GM18868 (cell line): ENCODE measurements at regions not wholly inside any gene's neighbourhood (a gene's known extent, or its start where the extent isn't known, plus 50 kb on each side); places are given as distances from the start of the nearest gene placed in this dataset.
A peak's percentile ranks its signal among the peaks of the same experiment; 100 is the strongest.

ENCODE experiments used
- ATAC-seq: cut with Tn5 transposase; IDR thresholded peaks from one replicate; pipeline ENCODE4 v1.9.1; 2021; ENCODE audit warnings: mild to moderate bottlenecking, moderate library complexity; ENCODE audit not compliant: unreplicated experiment

DNA sequence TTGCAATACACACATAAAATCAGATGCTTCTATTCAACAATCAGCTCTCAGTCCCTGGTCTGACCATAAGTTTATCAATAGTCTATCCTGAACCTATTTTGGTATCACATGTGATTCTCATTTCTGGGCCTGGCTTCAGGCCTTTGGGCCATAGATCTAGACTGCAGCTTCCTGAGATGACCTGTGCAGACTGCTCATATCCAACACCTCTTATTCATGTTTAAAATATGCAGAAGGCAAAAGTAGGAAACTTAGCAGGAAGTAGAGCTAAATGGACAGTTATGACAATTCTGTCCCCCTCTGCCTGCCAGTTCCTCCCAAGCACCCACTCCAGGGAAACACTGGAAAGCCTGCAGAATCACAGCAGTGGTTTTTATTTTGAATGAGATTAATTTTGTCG is 53.3 kb downstream of the C7orf25 start:
- no peak for ATAC-seq

GRCh38 chr7:42856605-42856987 is 55.3 kb downstream of the C7orf25 start:
- ATAC-seq, result no peak

- ATAC-seq, result no peak
Observed at GRCh38 chr7:42854571-42855118, 57.2 kb downstream of the C7orf25 start.

- no peak for ATAC-seq
Observed at GRCh38 chr7:42852531-42852930, 59.3 kb downstream of the C7orf25 start.

DNA sequence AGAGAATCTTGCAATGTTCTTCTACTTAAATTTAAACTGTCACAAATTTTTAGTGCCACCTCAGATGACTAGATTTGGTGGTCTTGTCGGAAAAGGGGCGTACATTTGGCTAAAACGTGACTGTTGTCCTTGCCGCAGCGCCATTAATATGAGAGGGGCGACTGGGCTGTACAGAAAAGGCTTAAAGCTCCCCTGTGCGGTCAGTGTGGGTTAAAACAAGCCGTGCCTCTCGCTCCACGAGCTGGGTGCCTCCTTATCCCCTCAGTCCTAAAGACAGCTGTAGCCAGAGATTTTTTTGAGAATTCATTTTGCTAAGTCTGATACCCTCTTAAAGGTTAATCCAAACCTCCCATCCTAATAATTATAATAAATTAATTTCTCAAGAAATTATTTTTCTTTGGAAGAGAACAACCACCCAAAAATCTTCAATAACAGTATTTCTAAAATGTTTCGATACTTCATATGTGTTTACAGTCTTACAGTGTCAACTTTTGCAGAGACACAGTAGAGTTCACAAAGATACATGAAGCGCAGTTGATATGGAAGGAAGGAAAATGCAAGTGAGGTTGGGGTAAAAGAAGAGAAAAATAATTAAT is 68.6 kb downstream of the C7orf25 start:
- peak; percentile 86 for ATAC-seq

GRCh38 chr7:42834676-42835075 is 77.2 kb downstream of the C7orf25 start:
- no peak for ATAC-seq

- no peak for ATAC-seq
Observed at GRCh38 chr7:42833411-42833810, 78.5 kb downstream of the C7orf25 start.

DNA sequence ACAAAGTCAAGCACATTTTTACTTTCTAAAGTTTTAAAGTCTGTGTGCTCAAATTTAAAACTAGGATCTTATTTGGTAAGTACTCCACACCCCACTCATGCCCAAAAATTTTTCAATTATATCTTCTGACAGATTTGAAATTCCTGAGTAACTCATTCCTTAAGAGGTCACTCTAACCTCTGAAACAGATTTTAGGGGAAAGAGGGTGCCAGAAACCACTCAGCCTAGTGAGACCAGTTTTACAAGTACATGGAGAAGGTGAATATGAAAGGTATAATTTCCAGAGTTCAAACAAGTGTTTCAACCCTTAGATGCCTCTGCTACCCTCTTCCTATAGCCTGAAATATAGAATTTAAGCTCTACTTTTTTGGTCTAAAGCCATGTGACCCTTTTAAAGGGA is 79.2 kb downstream of the C7orf25 start:
- ATAC-seq, result no peak

DNA sequence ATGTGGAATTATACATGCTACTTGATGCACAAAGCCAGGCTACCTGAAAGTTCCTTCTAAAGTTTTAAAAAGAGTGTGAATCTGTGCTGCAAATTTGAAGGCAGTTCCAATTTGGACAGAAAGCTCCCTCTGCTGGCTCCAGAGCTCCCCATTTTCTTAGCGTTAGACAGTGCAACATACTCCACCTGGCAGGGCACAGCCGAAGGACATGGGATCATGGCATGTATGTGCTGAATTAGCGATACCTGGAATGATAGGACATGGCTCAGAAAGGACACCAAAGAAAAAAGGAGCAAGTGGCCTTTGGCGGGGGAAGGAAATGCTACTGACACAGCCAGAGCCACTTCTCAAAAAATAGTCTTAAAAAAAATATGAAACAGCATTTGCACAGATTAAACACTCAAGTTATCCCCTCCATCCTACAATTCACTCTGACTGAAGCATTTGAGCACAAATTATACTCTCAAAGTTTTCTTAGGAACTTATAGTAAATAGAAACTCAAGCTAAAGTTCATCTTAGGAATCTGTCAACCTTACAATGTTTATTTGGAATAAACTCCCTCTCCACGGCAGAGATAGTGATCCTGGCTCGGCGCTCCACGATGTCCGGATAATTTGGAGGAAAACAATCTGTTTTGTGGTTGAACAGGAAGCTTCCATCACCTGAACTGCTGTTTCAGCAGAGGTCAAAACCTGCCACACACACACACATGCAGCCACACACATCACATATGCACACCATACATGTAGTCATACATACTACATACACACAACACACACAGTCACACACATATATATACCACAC is 80.0 kb downstream of the C7orf25 start:
- no peak for ATAC-seq

DNA sequence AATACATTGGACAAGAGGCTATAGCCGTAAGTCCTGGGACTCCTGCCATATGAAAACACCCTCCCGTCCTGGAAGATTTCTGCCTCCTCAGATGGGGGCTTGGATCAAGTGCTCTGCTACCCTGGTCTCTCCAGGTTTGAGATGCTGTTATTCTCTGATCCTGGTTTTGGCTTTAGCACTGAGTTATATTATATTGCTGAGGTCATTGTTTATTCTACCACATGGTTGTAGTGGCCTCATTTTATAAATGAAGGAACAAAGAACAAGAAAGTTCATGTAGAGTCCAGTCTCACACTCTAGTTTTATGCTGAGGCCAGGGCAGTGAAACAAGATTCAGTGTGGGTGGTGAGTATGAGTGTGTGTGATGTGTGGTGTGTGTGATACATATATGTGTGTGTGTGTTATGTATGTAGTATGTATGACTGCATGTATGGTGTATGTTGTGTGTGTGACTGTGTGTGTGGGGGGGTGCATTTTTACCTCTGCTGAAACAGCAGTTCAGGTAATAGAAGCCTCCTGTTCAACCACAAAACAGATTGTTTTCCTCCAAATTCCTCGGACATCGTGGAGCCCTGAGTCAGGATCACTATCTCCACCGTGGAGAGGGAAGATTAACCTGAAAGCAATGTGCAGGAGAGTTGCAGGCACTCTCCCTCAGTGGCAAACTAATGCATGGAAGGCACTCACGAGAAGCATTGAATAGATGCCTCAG is 80.7 kb downstream of the C7orf25 start:
- ATAC-seq, result no peak

- no peak for ATAC-seq
Observed at GRCh38 chr7:42812779-42813178, 99.1 kb downstream of the C7orf25 start.

- ATAC-seq, result no peak
Observed at GRCh38 chr7:42805601-42806000, 106.3 kb downstream of the C7orf25 start.

- no peak for ATAC-seq
Observed at GRCh38 chr7:42794673-42795072, 117.2 kb downstream of the C7orf25 start.

GRCh38 chr7:42792841-42793240 is 119.0 kb downstream of the C7orf25 start:
- ATAC-seq, result no peak

GRCh38 chr7:42790196-42790595 is 121.7 kb downstream of the C7orf25 start:
- no peak for ATAC-seq

DNA sequence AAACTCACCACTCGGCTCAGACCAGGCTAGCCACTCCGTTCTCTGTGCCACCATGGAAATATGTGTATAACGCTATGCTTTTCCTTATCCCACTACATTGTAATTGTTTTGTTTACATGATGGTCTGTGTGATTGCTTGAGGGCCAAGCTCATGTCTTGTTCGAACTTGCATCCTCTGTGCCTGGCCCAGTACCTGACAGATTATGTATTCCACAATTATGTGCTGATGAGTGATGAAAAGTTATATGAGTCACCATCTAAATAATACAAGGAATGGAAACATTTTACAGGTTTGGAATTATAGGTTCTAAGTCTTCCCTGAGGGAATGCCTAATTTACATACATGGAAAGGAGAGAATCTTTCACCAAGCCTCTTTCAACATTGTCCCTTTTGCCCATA is 137.4 kb downstream of the C7orf25 start:
- no peak for ATAC-seq

DNA sequence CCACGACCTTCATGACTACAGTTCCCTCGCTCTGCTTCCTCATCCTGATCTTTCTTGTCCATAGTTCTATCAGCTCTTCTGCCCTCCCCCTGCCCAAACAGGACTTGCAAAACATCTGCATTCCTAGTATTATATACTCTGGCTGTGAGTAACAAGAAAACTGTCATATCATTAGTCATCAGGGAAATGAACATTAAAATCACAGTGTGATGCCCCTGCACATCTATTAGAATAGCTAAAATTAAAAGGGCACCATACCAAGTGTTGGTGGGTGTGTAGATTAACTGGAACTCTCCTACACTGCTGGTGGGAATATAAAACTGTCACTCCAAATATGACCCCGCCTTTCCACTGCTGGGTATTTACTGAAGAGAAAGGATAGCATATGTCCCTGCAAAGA is 141.8 kb downstream of the C7orf25 start:
- no peak for ATAC-seq

GRCh38 chr7:42768045-42768444 is 143.8 kb downstream of the C7orf25 start:
- ATAC-seq, result no peak

GRCh38 chr7:42766782-42767423 is 145.0 kb downstream of the C7orf25 start:
- no peak for ATAC-seq

DNA sequence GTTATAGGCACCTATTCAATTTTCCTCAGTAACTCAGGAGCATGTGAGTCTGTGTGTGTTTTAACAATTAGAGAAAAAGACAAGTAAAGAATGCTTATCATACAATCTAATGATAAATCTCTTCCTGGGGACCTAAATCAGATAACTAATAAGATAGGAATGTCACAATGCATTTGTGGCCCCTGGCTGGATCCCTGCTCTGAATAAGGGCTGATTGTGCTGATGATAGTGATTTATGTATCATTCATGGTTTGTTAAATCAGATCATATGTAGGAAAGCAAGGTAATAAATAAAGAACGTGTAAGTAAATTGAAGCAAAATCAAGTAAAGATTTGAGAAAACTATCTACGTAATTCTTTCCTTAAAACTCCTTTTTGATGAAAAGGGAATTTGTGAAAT is 145.9 kb downstream of the C7orf25 start:
- no peak for ATAC-seq

DNA sequence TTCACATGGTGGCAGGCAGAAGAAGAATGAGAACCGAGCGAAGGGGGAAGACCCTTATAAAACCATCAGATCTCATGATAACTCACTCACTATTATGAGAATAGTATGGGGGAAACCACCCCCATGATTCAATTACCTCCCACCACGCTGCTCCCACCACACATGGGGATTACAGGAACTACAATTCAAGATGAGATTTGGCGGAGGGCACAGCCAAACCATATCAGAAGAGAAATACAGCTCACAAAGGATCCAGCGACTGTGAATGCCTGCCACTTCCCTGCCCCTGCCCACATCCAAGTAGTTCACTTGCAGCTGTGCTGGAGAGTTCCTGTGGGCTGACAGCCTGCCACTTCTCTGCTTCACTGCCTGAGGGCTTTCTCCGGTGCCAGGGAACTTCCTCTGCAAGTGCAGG is 148.7 kb downstream of the C7orf25 start:
- no peak for ATAC-seq
